Kasumi-1 (cell line): ENCODE measurements at regions not wholly inside any gene's neighbourhood (a gene's known extent, or its start where the extent isn't known, plus 50 kb on each side); places are given as distances from the start of the nearest gene placed in this dataset.

Source experiments
- DNase-seq, 2 experiments: peaks; one replicate each; lab custom pipeline; 2025; lab: John Stamatoyannopoulos, UW

GRCh38 chr4:100130964-100131363 lies 59.3 kb downstream of the DDIT4L start:
- no peak for DNase-seq

GRCh38 chr4:100130491-100130890 lies 59.8 kb downstream of the DDIT4L start:
- peak; percentile 8 to 17 for DNase-seq

GRCh38 chr4:100129774-100130173 lies 60.5 kb downstream of the DDIT4L start:
- DNase-seq, result no peak

- no peak for DNase-seq
These were observed 61.9 kb downstream of the DDIT4L start for GRCh38 chr4:100128338-100128737.

- DNase-seq, result no peak
These were observed 65.6 kb downstream of the DDIT4L start for GRCh38 chr4:100124715-100125114.

GRCh38 chr4:100118181-100118580 lies 72.1 kb downstream of the DDIT4L start:
- no peak for DNase-seq

GRCh38 chr4:100117750-100118149 lies 72.5 kb downstream of the DDIT4L start:
- DNase-seq, result no peak

- no peak for DNase-seq
These were observed 75.4 kb downstream of the DDIT4L start for GRCh38 chr4:100114909-100115308.

GRCh38 chr4:100113732-100114131 lies 76.5 kb downstream of the DDIT4L start:
- peak; percentile 19 to 22 for DNase-seq

- DNase-seq, result no peak
These were observed 77.2 kb downstream of the DDIT4L start for GRCh38 chr4:100113096-100113495.

- no peak for DNase-seq
These were observed 80.3 kb downstream of the DDIT4L start for GRCh38 chr4:100109921-100110320.

- no peak for DNase-seq
These were observed 81.4 kb downstream of the DDIT4L start for GRCh38 chr4:100108869-100109268.

GRCh38 chr4:100106982-100107381 lies 83.3 kb downstream of the DDIT4L start:
- DNase-seq, result peak; percentile 64 to 68

- DNase-seq, result no peak
These were observed 86.6 kb downstream of the DDIT4L start for GRCh38 chr4:100103671-100104070.

- no peak for DNase-seq
These were observed 89.3 kb downstream of the DDIT4L start for GRCh38 chr4:100100985-100101384.

- DNase-seq, result no peak
These were observed 90.5 kb downstream of the DDIT4L start for GRCh38 chr4:100099746-100100145.

- no peak for DNase-seq
These were observed 91.6 kb downstream of the DDIT4L start for GRCh38 chr4:100098681-100099080.

GRCh38 chr4:100098011-100098545 lies 92.2 kb downstream of the DDIT4L start:
- DNase-seq, result no peak

GRCh38 chr4:100095729-100096595 lies 94.3 kb downstream of the DDIT4L start:
- DNase-seq, result peak; percentile 84 to 89

GRCh38 chr4:100093091-100093866 lies 97.0 kb downstream of the DDIT4L start:
- DNase-seq, result peak; percentile 86 to 90

- DNase-seq, result no peak
These were observed 102.5 kb downstream of the DDIT4L start for GRCh38 chr4:100087743-100088142.

- no peak for DNase-seq
These were observed 103.4 kb downstream of the DDIT4L start for GRCh38 chr4:100086766-100087431.
